Lower leg skin (tissue), 4 donors: ENCODE measurements at regions not wholly inside any gene's neighbourhood (a gene's known extent, or its start where the extent isn't known, plus 50 kb on each side); places are given as distances from the start of the nearest gene placed in this dataset.

Experiments
- DNase-seq, 2 donors: peaks; one replicate each; pipeline ENCODE4 v3.0.0-alpha.2; 2019; ENCODE audit warnings: low spot score in 2 of 2
- H3K4me3 ChIP-seq: fragments of 200-600 bp; sonication (generic); 2 replicates; pipeline ENCODE4 v1.5.1; 2017; ENCODE audit warnings: mild to moderate bottlenecking, low read depth; ENCODE audit not compliant: poor library complexity, severe bottlenecking
- CTCF ChIP-seq, 3 donors: fragments of 450-650 bp; IDR thresholded peaks; one replicate each; pipeline ENCODE4 v1.5.1; 2016; ENCODE audit warnings: antibody characterized with exemption in 3 of 3, mild to moderate bottlenecking in 3 of 3, moderate library complexity in 2 of 3
- POLR2A ChIP-seq, 2 donors: fragments of 450-650 bp; IDR thresholded peaks; one replicate each; pipeline ENCODE4 v1.6.1; 2016 to 2017; ENCODE audit warnings: antibody characterized with exemption in 2 of 2, mild to moderate bottlenecking in 1 of 2, moderate library complexity in 1 of 2
- WGBS, 2 donors: methylation state at CpG; one replicate each; pipeline ENCODE4 v1.1.5; 2018; 5-methylcytosine and 5-hydroxymethylcytosine counted together
- intact Hi-C: fragments of 100-400 bp; cut with DNase I; formaldehyde crosslinking; loops from one replicate; pipeline ENCODE4 v1.15.0; 2023; ENCODE audit warnings: low total_unique reads

- no peak for TF ChIP-seq POLR2A (IDR thresholded peaks at IDR 0.05)
- TF ChIP-seq CTCF (IDR thresholded peaks at IDR 0.05), result no peak
- no peak for DNase-seq
- no peak overlapping the region for H3K4me3 ChIP-seq
- 35 to 39% methylated on average over 3 of the region's 3 CpGs for WGBS, 2 donors
- intact Hi-C loops, result loop anchor here (5.0 kb wide), 1 partner anchor 407 kb away; no protein-coding TSS in a partner anchor
Measured at GRCh38 chr9:77099388-77099787, 77.9 kb upstream of the VPS13A start.

- WGBS, 2 donors, result 77 to 83% methylated on average over 2 of the region's 2 CpGs
- TF ChIP-seq POLR2A (IDR thresholded peaks at IDR 0.05) (no peak), CTCF (IDR thresholded peaks at IDR 0.05) (no peak)
- no peak overlapping the region for H3K4me3 ChIP-seq
- no peak for DNase-seq
- intact Hi-C loops, result no loop called here
Measured at GRCh38 chr9:77111408-77111807, 65.9 kb upstream of the VPS13A start.

GRCh38 chr9:77125665-77126064, 51.7 kb upstream of the VPS13A start:
- no peak for DNase-seq
- TF ChIP-seq CTCF (IDR thresholded peaks at IDR 0.05) (no peak), POLR2A (IDR thresholded peaks at IDR 0.05) (no peak)
- intact Hi-C loops, result no loop called here
- no peak overlapping the region for H3K4me3 ChIP-seq

- WGBS, 2 donors, result 58 to 76% methylated on average over 1 of the region's 1 CpG
Measured at GRCh38 chr9:77127071-77127470, 50.3 kb upstream of the VPS13A start.

More at GRCh38 chr9:77127071-77127470, 50.3 kb upstream of the VPS13A start:
- H3K4me3 ChIP-seq, result no peak overlapping the region
- DNase-seq, result no peak
- intact Hi-C loops, result no loop called here
- TF ChIP-seq POLR2A (IDR thresholded peaks at IDR 0.05), result no peak
- TF ChIP-seq CTCF (IDR thresholded peaks at IDR 0.05), result no peak
